ENCODE measurements at regions not wholly inside any gene's neighbourhood (a gene's known extent, or its start where the extent isn't known, plus 50 kb on each side); places are given as distances from the start of the nearest gene placed in this dataset.
"Not testable (repeated sequence)": the region's sequence is repeated elsewhere in the genome, so short reads cannot be mapped to it uniquely, and the experiment has no call there.

DNA sequence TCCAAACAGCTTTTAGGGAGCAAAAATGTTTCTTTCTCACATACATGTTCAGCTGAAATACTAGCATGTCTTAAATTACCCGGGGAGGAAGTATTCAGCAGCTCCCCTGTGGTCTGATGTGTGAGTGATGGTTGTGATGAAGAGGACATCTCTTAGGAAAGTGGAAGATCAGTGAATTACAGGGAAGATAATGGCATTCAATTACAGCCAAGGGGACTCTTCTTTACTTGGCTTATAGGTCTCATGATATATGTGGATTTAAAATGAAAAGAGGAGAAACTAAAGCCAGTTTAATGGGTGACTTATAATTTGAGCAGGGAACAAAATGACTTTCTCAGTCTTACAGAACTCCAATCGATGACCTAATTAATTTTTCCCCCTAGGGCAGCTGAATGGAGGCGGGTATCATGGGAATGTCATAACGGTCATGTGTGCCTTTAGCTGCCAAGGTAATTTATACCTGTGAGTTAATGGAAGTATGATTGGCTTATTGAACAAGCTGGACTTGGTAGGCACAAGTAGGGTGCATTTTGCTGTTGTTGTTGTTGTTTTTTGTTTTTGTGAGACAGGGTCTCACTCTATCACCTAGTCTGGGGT, 198.8 kb downstream of the HIPK3 start:
- no peak for DNase-seq

DNA sequence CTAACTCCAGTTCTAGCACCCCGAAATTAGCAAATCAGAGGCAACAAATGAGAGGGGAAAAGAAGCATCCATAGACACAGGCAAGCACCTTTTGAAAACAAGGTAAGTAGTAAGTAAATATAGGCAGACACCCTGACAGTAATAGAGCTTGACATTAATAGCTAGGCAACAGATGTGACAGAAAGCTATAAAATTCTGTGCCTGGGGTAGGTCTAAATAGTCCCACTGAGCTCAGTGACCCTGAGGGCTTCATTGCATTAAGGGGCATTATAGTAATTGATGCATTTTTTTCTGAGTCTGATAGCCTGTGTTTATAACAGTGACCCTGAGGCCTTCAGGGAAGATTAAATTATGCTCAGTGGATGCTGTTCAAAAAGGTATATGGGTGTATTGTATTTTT, 197.1 kb downstream of the HIPK3 start:
- no peak for DNase-seq

- DNase-seq = no peak
Measured at GRCh38 chr11:33452836-33453624, 195.8 kb downstream of the HIPK3 start.

- DNase-seq = no peak
Measured at GRCh38 chr11:33451364-33451763, 194.2 kb downstream of the HIPK3 start.

GRCh38 chr11:33449798-33450197, 192.6 kb downstream of the HIPK3 start:
- no peak for DNase-seq

GRCh38 chr11:33448461-33449130, 191.4 kb downstream of the HIPK3 start:
- DNase-seq = no peak

DNA sequence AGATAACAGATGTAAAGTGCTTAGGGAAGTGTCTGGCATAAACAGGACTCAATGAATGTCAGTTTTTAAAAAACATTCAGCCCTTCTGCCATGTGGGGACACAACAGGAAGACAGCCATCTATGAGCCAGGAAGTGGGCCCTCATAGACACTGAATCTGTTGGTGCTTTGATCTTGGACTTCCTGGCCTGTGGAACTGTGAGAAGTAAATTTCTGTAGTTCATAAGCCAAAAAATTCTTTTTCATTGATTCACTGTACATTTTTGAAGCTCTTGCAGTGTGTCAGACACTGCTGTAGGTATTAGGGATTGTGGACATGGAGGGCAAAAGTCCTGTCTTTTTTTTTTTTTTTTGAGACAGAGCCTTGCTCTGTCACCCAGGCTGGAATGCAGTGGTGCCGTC, 188.6 kb downstream of the HIPK3 start:
- no peak for DNase-seq

- DNase-seq = no peak
Measured at GRCh38 chr11:33444835-33445594, 187.8 kb downstream of the HIPK3 start.

GRCh38 chr11:33443684-33444083, 186.5 kb downstream of the HIPK3 start:
- no peak for DNase-seq

- DNase-seq = no peak
Measured at GRCh38 chr11:33438301-33438700, 181.1 kb downstream of the HIPK3 start.

DNA sequence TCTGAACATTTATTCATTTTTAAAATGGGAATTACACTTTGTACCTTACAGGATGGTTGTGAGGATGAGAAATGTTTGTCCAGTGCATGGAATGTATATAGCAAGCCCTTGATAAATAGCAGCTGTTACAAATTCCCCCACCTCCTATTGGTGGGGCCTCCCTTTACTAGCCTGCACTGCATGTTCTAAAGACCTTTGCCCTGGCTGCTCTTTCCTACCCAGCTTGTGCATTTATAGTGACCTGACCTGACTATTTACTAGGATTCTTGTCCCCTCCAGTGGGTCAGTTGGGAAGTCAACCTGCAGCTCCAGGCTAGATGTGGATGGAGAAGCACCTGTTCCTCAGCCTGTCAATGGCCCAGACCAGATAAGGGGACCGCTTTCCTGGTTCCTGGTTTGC, 180.3 kb downstream of the HIPK3 start:
- DNase-seq = no peak

GRCh38 chr11:33435216-33435615, 178.0 kb downstream of the HIPK3 start:
- no peak for DNase-seq

GRCh38 chr11:33434294-33434693, 177.1 kb downstream of the HIPK3 start:
- DNase-seq = no peak

DNA sequence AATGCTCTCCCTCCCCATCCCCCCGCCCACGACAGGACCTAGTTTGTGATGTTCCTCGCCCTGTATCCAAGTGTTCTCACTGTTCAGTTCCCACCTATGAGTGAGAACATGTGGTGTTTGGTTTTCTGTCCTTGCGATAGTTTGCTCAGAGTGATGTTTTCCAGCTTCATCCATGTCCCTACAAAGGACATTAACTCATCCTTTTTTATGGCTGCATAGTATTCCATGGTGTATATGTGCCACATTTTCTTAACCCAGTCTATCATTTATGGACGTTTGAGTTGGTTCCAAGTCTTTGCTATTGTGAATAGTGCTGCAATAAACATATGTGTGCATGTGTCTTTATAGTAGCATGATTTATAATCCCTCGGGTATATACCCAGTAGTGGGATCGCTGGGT, 171.3 kb downstream of the HIPK3 start:
- DNase-seq = not testable (repeated sequence)

DNA sequence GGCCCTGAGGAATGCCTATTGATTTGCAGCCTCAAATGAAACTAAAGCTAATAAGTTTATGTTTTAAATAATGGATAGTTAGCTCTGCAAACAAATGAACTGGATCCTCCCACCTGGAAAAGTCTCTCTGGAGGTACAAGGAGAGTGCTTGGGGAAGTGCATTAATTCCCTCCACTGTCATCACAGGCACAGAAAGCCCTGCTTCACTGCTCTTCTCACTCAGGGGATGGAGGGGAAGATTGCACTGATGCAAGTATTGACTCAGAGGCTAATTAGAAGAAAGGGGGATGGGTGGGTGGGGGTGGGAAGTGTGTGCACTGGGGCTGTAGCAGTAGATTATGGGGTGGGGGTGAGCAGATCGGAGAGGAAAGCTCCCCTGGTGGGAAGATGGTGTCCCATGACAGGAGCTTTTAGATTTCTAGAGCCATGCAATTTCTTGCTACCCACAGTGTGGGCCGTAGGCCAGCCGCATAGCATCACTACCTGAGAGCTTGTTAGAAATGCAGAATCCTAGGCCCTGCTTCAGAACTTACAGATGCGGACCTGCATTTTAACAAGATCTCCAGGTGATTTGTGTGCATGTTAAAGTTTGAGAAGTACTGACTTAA, 163.9 kb downstream of the HIPK3 start:
- DNase-seq = no peak

GRCh38 chr11:33419924-33420323, 162.7 kb downstream of the HIPK3 start:
- DNase-seq = no peak

DNA sequence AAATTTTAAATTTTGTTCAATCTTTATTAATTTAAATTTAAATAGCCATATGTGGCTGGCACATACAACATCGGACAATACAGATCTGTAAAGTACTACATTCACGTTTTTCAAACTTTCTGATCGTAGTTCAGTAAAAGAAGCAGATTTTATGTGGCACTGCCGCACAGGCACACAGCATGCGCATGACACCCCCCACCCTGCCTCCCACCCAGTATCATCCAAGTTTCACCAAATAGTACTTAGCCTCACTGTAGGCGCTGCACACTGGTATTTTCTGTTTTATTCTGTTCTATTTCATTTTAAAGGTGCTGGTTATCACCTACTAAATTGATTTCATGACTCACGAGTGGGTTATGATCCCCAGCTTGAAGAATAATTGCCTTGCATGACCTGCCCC, 159.9 kb downstream of the HIPK3 start:
- no peak for DNase-seq

GRCh38 chr11:33413301-33413700, 156.1 kb downstream of the HIPK3 start:
- no peak for DNase-seq

DNA sequence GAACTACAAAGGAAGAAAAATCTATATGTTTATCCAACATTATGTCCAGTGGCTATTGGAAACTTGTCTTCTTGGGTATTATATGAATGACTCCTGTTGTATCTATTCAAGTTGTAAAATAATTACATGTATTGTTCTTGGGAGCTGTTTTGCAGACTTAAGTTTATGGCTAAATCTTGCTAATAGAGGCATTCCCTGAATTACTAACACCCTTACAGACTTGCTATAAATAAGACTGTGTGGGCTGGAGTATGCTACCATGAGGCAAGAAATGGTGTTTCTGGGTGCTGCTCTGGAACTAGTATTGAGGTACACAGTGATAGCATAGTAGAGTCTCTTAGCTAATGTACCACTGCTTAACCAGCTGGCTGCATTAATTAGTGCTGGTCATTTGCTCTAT, 155.1 kb downstream of the HIPK3 start:
- DNase-seq = no peak

DNA sequence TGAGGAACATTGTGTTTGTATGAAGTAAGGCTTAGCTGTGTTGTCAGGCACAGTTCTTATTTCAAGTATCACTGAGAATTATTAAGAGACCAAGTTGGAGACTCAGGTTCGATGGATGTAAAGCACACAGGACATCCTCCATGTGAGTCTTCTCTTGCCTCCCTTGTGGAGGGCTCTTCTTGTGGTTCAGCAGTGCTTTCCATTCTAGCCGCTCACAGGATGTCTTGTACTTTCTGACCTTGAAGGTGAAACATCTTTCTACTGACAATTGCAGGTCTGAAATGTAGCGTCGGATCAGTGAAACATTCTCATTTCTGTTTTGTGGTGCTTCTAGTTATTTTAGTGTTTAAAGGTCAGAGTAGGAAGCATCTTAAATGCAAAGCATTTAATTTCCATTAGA, 154.6 kb downstream of the HIPK3 start:
- no peak for DNase-seq

DNA sequence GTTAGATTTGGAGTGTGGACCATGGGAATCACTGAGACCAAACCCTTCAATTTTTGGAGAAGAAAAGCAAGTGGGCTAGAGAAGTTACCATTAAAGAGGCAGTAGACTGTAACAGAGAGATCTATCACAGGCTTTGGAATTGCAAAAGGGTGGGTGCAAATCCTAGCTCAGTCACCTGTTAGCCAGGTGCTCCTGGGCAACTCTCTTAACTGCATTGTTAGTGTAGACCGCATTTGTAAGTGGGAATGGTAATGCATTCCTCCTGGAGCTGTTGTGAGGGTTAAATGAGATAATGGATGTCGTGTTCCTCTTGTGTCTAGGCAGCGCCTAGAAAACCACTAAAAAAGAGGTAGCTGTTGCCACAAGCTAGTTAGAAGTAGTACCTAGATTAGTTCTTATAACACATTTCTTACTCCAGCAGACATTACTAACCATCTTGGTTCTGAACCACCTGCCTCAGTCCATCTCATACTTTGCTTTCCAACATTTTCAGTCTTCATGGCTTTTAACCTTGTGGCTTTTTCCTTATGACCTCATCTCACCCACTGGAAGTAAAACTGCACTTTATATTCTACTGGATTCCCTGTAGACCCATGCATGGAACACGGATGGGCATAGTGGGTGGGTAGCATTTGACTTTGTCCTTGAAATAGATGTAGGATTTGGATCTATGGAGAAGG, 153.0 kb downstream of the HIPK3 start:
- DNase-seq = no peak

Measured in suppressor macrophage treated with lipopolysaccharide for 4 hours (primary cell).